Stimulated activated CD4-positive, alpha-beta T cell treated with anti-CD3 and anti-CD28 coated beads, TNF-alpha, amount 100 ng/mL, for 1 hour (primary cell): ENCODE measurements at regions not wholly inside any gene's neighbourhood (a gene's known extent, or its start where the extent isn't known, plus 50 kb on each side); places are given as distances from the start of the nearest gene placed in this dataset.
"Not testable (repeated sequence)": the region's sequence is repeated elsewhere in the genome, so short reads cannot be mapped to it uniquely, and the experiment has no call there.

ENCODE experiments used
- DNase-seq, 3 donors: peaks; one replicate each; pipeline ENCODE4 v3.0.0-alpha.2; 2020; ENCODE audit warnings: low read depth in 3 of 3, low spot score in 1 of 3

DNA sequence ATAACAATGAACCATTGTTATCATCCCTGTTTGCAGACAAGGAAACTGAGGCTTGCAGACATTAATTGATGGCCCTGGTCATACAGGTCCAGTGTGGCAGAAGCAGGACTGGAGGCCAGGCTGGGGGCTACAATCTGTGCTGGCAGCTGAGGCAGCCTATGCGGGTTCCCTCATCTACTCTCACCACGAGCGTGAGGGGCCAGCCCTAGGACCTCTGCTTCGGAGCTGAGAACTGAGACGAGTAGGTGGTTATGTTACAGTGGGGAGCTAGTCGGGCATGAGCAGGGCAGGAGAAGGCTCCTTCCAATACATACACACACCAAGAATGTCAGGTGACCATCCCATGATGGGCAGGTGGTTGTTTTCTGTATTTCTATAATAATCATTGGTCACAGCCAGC is 82.2 kb upstream of the ASB18 start:
- no peak for DNase-seq

DNA sequence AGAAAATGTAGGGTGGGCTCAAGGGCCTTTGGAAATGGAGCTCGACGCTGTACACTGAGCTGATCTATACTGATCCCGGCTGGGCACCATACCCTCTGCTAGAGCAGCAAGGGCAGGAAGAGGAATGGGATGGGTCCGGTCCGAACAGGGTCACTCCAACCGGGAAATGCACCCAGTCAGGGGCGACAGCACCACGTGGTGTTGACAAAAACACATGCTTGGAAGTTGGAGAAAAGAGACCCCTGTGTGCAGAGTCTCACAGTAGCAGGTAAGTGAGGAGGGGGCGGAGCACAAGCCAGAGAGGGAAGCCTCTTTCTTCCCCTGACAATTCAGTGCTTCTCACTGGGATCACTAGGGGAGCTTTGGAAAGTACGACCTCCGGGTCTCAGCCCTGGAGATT is 84.1 kb upstream of the ASB18 start:
- DNase-seq = no peak

DNA sequence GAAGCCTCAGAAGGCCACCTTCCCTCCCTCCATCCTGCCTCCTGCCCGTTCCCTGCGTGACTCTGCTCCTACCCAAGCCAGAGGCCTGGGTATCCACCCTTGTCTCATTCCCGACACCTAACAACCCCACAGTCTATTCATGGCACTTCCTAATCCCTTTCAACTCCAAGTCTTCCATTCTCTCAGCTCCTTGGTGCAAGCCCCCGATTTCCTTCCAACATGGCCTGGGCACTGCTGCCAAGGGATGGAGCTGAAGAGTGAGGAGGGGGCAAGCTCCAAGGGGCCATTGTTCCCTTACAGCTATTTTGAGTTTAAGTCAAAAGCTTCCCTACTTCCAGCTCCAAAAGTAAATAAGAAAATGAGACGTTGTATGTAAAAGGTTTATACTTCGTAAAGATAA is 84.8 kb upstream of the ASB18 start:
- no peak for DNase-seq

DNA sequence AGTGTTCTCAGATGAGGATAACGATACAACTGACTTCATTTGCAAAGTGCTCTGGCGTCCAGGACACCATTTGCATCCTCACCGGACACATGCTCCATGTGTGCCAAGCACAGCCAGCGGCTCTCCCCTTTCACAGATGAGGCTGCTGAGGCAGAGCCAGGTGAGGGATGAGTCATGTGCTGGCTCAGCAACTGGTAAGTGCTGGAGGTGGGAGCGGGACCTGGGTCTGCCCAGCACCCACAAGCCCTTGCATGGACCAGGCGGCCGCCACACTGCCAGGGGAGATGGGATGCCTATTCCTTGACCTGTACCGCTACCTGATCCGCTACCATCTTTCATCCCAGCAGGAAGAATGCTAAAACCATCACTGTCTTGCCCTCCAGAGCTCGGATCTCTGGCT is 86.2 kb upstream of the ASB18 start:
- no peak for DNase-seq

DNA sequence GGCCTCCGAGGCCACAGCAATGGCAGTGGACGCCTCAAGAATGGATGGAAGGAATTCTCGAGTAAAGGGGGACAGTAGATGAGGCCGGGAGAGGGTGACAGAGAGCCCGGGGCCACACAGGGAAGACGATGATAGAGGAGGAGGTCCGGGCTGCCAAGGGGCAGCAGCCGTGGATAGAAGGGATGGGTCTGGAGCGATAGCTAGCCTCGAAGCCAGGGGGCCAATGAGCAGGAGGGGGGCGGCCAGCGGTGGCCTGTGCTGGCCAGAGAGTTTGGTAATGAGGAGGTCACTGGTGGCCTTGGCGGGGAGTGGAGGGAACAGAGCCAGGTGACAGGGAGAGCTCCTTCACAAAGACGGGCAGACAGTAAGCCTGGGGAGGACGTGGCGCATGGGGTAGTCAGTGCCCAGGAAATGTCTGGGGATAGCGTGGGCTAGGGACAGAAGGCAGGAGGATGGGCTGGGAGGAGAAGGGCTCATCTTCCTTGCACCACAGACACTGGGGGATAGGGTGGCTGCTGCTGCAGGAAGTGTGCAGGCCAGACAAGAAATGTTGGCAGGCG is 87.8 kb upstream of the ASB18 start:
- DNase-seq = no peak

DNA sequence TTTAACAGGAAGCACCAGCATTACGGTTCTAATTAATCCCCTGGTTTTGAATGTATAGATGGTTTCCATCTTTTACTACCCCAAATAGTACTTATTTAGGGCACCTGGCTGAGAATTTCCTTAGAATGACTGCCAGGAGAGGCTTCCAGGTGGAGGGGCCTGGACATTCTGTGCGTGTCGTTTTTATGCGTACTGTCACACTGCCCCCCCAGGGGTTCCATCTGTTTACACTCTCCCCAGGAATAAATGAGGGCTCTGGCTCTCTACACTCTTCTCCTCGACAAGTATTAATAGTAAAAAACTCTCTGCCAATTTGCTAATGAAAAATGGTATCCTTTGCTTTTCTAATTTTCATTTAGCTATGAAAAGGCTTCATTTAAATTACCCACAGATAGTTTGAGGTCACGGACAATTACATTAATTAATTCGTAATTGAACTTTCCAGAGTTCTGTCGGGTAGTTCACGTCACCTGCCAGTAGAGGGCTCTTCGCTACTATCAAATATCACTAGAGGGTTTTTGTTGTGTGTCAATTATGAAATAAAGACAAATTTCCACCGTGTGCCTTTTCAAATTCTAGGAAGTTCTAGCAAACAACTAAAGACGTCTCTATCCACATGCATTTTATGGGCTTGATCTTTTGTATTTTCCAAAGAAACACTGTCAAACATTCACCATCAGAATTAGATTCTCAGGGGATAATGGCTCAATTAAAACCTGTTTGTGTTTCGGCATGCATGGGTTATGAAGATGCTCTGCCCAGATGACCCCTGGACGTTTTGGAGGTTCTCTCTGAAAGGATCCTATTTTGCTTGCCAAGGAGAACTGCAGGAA is 88.8 kb upstream of the ASB18 start:
- no peak for DNase-seq

DNA sequence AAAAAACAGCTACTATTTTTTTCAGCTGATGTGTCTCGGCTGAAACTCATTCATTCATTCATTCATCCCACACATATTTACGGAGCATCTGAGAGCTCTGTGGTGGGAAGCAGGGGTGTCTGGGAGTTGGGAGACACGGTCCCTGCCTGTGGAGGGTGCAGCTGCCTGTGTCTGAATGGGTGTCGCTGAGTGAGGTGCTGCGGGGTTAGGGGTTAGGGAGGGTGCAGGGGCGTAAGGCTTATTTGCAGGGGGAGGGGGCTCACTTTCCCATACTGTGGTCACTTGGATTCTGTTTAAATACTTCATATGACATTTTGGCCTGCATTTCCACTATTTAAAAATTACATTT is 89.4 kb upstream of the ASB18 start:
- no peak for DNase-seq

DNA sequence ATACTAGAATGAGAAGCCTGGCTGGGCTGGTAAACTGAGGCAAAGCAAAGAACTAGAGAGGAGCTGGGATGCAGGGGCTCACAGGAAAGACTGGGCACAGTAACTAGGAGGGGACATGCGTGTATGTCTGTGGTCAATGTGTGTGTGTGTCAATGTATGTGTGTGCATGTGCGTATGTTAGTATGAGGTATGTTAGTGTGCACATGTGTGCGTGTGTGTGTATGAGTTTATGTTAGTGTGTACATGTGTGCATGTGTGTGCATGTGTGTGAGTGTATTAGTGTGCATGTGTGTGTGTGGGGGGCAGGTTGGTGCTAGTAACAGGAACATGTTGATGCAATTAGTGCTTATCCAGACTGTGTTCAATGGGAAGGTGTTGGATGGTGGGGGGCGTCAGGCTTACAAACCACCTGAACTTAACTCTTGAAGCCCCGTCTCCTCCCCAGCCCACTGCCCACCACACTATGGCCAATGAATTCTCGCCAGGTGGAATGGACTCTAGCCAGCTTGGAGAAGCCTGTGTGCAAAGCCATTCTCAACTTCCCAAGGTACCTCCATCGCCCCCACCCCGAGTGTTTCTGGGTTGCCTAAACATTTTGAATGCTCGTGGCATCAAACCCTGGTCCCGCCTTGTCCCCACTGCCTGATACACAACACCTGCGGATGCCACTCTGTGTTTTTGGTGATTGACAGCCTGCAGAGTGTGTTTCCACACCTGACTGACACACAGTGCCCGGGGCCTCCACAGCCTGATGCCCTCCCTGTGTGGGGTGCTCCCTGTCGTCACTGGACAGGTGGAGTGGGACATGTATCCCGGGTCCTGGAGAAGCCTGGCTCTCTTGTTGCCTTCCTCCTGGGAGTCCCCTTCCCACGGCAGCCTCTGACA is 90.1 kb upstream of the ASB18 start:
- DNase-seq = no peak

DNA sequence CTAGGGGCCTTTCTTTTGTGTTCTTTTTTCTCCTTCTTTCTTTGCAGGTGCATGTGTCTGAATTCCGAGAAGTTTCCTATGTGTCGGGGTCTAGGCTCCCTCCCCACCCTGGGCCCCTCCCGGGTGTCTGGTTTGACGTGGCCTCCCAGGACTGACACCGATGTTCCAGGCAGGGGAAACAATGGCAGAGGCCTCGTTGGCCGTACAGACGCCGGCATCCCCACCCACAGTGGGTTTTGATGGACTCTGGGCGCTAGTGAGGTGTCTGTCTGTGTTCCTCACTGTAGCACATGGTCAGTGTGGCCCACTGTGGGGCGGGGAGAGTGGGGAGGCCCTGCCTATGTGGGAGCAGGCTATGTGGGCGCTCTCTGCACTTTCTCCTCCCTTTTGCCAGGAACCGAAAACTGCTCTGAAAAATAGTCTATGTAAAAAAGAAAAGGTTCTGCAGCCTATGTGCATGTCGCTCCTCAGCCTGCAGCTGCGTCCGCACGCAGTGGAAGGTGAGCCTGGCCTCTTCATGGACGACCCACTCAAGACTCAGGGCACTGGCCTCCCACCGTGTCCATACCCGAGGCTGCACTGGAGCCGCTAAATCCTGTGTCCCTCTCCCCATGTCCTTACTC is 90.9 kb upstream of the ASB18 start:
- DNase-seq = no peak

DNA sequence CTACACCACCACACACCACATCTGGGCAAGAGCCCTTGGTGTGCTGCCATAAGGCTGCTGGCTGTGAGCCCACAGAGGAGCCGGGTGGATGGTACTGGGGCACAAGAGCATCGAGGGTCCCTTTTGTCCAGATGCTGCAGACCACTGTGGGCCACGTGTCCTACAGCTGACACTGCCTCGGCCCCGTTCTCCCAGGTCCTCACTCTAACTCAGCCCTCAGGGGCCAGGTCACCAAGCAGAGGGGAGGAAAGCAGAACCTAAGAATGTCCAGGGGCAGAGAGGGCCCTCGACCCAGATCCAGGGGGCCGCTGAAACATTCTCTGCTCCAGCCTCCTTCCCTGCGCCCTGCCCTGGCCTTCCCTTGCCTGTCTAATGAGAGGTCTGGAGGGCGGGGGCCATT is 91.7 kb upstream of the ASB18 start:
- DNase-seq = no peak

DNA sequence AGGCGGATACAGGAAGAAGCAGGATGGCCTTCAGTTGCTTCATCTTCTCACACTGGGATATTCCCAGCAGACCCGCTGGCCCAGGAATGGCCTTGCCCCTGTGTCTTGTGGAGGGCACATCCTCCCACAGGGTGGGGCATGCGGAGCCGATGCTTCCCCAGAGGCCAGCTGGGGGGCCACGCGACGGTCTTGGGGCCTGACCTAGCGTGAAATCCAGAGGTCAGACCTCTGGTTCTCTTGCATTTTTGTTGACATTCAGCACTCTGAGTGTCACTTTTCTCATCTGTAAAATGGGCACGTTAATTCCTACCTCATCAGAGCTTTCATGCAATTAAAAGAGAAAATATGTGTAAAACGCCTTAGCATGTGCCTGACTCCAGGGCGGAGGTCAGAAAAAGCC is 92.1 kb upstream of the ASB18 start:
- DNase-seq = not testable (repeated sequence)

DNA sequence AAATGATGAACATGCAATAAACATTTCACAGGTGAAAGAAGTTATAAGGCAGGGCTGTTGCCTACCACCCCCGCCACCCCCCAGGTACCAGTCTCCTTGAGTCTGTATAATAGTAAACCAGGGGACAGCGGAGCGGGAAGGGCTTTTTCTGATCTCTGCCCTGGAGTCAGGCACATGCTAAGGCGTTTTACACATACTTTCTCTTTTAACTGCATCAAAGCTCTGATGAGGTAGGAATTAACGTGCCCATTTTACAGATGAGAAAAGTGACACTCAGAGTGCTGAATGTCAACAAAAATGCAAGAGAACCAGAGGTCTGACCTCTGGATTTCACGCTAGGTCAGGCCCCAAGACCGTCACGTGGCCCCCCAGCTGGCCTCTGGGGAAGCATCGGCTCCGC is 94.3 kb upstream of the ASB18 start:
- not testable (repeated sequence) for DNase-seq

DNA sequence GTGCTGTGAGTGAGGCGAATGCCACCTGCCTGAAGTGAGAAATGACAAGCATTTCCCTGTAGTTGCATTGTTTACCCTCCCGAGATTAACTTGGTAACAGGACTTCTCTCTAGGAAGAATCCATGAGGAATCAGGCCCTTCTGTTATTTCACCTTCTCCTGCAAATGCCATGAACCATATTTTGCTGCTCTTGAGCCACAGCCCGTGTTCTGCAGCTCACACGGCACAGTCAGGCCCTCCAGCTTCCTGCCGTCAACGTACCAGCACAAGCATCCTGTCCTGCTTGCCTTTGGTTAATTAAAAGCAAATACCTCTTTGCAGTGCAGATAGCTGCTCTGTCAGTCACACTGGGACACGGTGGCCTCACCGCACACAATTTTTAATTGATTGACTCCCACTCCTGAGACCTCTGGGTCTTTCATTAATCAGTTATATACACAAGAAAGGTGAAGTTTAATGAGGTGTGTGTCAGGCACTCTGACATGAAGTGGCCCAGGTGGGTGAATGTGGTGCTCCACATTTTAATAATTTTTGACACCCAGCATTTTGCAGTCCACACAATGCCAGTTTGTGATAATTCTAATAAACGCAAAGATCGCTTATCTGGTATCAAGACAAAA is 95.3 kb upstream of the ASB18 start:
- DNase-seq = no peak

DNA sequence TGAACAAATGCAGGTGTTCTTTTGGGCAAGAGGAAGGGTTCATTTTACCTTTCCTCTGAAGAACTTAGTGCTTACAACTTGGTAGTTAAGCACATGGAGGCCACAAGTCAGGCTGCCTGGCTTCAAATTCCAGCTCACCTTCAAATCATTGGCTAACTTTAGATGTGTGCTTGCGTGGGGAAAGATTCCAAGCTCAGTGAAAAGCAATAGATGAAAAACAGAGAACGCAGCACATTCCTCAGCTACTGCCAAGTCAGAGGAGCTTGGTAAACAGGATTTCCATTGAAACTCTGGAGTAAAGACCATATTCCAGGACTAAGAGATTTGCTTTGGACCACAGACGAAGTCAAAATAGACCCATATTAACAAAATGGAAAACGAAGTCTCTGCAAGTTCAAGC is 96.3 kb upstream of the ASB18 start:
- no peak for DNase-seq

DNA sequence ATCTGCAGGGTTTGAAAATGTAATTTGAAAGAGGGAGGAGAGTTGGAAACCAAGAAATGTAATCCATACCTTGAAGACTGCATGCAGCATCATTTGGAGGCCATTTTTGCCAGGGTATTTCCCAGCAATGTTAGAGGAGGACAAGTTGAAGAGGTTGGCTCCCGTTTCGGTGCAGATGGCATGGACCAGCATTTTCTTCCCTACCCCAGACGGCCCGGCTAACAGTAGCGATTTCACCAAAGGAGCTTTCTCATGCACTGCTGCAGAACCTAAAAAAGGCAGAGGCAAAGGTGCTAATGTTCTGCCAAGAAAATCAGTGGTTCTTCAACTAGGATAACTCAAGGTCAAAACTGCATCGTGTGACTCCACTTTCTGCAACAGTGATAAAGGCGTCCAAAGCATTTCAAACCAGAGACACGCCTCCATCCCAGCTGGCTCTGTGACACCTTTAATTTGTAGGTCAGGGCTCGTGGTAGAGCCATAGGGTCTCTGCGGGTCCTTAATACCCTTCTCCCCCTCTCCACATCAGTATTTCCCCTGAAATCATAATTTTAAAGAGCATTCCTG is 99.6 kb upstream of the ASB18 start:
- DNase-seq = no peak

DNA sequence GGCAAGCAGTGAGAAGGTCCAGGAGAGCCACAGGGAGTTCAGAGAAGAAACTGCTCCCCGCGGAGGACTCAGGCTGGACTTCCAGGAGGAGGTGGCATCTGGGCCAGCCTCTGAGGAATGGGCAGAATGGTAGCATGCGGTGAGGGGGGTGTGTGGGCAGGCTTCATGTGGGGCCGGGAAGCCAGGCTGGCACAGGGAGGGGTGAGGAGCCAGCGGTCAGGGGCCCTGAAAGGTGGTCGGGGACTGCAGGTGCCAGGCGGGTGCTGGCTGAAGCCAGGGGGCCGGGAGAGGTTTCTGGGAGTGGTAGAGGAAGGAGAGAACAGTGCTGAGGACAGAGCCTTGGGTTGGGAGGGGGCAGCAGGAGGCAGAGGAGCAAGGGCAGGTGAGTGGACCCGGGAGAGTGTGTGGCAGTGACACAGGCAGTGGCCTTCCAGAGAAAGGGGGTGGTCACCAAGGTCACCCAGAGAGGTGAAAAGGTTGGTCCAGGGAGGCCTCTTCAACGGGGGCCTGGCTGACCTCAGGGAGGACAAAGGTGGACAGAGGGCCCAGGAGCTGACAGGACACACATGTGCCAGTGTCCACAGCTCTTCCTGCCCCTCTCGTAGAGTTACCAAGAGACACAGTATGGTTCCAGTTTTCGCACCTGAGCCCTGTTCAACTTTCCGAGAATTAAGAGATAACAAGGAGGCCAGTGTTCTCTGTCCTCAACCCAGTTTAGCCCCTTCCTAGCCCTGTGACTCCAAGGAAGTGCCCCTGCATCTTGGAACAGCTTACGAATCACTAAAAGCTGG is 101.2 kb upstream of the ASB18 start:
- no peak for DNase-seq

DNA sequence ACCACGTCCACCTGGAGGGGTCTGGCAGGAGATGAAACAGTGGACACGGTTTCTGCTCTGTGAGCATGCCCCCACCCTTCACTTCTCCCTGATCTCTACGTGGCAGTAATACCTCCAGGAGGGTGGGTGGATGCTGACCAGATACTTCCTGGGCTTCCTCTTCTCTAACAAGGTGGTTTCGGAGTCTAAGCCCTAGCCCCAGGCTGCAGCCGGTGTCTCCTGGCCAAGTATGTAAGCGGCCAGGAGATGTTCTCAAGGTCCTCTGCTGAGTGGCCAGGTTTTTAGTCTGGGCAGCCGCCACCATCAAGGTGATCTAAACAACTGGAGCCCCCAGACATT is 101.8 kb upstream of the ASB18 start:
- DNase-seq = no peak

DNA sequence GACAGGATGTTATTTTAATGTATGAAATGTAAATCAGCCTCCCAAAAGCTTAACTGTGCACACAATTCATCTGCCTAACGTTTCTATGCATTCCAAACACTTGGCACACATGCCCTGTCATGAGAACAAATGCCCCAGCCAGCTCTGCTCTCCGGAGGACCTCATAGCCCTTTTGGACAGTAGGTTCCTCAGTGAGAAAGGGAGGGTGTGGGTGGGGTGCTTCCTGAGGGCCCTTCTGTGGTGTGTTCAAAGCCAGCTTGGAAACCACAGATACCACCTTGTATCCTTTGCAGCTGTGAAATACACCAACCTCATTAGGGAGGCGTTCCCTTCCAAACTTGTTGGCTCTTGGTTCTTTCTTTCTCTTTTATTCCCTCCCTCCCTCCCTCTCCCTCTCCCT is 102.2 kb upstream of the ASB18 start:
- DNase-seq = no peak

DNA sequence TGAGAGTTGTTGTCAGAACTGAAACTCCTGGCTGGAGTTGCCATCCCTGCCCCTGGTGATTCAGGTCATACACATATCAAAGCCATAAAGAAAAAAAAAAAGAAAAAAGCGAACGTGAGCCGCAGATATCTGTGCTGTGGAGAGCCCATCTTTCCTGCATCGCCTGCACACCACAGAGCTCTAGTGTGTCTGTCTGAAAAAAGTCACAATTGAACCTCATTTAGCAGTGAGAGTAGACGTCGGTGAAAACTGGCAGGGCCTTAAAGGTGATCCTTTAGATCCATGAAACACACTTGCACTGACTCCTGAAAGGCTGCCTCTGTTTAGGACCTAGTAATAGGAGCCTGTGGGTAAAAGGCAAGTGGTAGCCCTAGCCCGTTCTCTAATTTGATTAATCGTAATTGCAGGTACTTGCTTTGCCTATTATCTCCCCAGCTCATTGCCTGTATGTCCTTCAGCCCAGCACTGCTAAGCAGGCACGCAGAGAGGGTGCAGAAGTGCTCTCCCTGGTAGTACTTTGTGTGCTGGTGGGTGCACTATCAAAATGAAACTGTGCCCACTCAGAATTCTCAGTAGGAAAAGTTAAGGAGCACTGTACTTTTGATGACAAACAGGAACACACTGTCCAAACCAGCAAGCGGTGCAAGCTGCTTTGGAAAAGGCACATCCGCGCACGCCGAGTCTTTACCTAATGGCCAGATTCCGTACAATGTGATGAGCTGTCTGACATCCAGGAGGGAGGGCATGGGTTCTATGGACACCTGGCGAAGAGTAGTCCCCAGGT is 103.5 kb upstream of the ASB18 start:
- DNase-seq = no peak

DNA sequence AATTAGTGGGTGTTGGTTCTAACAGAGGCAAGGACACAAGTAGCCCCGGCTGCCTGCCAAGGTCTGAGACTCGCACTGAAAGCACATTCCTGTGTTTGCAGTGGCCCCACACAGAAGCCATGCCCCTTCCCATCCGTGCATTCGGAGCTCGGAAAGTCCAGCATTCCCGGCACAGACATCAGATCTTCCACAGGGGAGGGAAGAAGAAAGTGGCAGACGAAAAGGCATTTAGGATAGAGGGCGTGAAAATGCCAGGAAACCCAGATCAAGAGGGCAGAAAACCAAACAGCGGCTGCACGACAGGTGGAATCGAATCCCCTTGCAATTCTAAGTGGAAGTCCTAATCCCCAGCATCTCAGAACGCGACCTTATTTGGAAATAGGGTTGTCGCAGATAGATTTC is 105.5 kb upstream of the ASB18 start:
- no peak for DNase-seq
